Amniotic epithelial cell (primary cell): ENCODE measurements at regions not wholly inside any gene's neighbourhood (a gene's known extent, or its start where the extent isn't known, plus 50 kb on each side); places are given as distances from the start of the nearest gene placed in this dataset.

Experiments used
- DNase-seq: peaks from one replicate; pipeline ENCODE4 v3.0.0-alpha.2; 2010; ENCODE audit warnings: low read depth

GRCh38 chr5:51278539-51278938 is 104.7 kb upstream of the ISL1 start:
- no peak for DNase-seq

DNA sequence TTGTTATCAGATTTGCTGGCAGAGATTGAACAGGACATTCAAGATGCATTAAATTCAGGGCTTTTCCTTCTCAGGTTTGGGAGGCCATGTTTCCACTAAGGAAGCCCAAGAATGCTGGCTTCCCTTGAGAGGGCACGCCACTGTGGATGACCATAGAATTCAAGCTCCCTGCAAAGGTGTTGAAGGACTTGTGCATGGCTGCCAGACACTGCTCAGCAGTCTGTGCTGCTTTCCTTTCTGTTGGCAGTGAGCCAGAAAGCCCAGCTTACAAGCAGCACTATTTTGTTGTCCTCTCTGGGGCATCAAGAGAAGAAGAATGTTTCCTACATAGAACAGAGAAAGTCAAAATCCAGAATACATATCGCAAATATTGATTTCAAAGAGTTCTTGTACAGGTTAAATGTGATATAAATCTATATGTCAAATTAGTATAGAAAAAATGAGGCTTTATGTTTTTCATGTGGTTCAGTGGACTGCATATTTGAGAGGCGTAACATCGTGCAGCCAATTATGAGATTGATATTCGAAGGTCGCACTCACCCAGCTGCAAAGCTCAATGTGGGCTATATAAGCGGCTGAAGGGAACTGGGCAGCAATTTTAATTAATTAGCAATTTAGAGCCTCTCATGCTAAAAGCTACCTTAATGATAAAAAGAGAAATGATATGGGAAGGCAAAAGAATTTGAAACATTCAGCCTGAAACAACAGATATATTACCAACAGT is 103.1 kb upstream of the ISL1 start:
- no peak for DNase-seq

DNA sequence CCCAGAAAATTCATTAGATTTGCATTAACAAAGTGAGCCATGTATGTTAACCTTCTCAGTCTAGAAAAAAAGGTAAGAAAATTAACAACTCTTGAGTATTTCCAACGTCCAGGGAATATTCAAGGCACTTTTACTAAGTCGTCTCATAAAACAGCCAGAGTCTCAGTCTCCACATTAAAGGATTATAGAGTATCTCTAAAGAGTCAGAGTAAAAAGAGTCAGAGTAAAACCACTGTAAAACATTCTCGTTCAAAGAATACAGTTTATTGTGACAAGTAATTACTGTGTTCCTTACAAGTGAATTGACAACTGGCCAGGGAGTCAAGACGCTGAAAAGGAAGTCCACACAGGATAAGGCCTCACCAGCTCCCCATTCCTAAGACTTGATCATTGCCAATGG is 97.2 kb upstream of the ISL1 start:
- DNase-seq: no peak

- DNase-seq: no peak
Observed at GRCh38 chr5:51302343-51302742, 80.9 kb upstream of the ISL1 start.

- DNase-seq: no peak
Observed at GRCh38 chr5:51326844-51327243, 56.4 kb upstream of the ISL1 start.
